ENCODE measurements at regions not wholly inside any gene's neighbourhood (a gene's known extent, or its start where the extent isn't known, plus 50 kb on each side); places are given as distances from the start of the nearest gene placed in this dataset.

DNA sequence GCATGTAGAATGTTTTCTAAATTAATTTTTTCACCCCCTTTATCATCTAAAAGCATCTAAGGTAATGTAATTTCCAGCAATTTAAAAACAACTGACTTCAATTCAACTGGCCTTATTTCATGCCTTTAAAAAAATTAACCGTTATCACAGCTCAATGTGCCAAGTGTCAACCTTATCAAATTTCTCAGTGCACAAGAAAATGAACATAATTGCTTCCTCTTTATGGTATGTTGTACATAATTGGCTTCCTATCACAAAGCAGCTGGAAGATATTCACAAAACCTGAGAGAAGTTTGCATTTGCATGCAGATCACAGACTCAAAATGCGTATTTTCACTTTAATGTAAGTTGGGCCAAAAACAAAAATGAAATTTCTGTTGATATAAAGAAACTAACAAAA is 966.4 kb downstream of the GRM8 start:
- DNase-seq (no peak), ATAC-seq (ENCODE audit: insufficient read depth, low FRiP score) (no peak)
- Histone ChIP-seq H3K9me3 (ENCODE audit: control insufficient read depth in 4 of 4, insufficient read depth in 3 of 4, low read length in 3 of 4) (no peaks in the 10 kb centered on the region), H3K9ac (ENCODE audit: insufficient read depth in 1 of 2, low read length in 2 of 2) (no peak overlapping the region), H3K27ac (ENCODE audit: low read depth in 1 of 2, low read length in 1 of 2) (no peak overlapping the region), H3K4me1 (ENCODE audit: control insufficient read depth in 5 of 5, insufficient read depth in 5 of 5, low read length in 5 of 5) (no peaks in the 10 kb centered on the region), H3K36me3 (ENCODE audit: control insufficient read depth in 4 of 4, insufficient read depth in 4 of 4, low read length in 4 of 4) (no peaks in the 10 kb centered on the region), H3K4me3 (no peak overlapping the region), H3K27me3 (ENCODE audit: control insufficient read depth in 3 of 3, insufficient read depth in 3 of 3, low read length in 2 of 3) (no peaks in the 10 kb centered on the region)
- TF ChIP-seq, protein P1, sequence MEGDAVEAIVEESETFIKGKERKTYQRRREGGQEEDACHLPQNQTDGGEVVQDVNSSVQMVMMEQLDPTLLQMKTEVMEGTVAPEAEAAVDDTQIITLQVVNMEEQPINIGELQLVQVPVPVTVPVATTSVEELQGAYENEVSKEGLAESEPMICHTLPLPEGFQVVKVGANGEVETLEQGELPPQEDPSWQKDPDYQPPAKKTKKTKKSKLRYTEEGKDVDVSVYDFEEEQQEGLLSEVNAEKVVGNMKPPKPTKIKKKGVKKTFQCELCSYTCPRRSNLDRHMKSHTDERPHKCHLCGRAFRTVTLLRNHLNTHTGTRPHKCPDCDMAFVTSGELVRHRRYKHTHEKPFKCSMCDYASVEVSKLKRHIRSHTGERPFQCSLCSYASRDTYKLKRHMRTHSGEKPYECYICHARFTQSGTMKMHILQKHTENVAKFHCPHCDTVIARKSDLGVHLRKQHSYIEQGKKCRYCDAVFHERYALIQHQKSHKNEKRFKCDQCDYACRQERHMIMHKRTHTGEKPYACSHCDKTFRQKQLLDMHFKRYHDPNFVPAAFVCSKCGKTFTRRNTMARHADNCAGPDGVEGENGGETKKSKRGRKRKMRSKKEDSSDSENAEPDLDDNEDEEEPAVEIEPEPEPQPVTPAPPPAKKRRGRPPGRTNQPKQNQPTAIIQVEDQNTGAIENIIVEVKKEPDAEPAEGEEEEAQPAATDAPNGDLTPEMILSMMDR (IDR thresholded peaks at IDR 0.05; ENCODE audit: control extremely low read depth, extremely low read depth): no peak
- 77 to 81% methylated on average over 2 of the region's 2 CpGs for WGBS, 2 donors

DNA sequence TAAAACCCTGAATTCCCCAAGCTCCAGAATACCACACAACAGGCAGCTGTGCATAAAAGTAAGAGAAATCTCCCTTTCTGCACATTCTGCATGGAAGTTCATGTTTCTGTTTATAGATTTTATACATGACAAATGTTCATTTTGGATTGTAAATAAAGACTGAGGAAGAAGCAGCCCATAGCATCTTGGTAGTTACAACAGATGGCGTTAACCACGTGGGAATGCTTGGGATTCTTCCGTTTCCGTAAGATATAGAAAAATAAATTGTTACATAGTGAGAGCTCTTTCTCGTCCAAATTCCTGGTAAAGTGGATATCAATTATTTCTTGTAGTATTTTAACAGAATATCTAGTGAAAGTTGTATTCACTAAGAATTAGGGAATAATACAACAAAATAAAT is 1016.5 kb downstream of the GRM8 start:
- Histone ChIP-seq H3K27me3 (ENCODE audit: control insufficient read depth in 3 of 3, insufficient read depth in 3 of 3, low read length in 2 of 3) (no peaks in the 10 kb centered on the region), H3K36me3 (ENCODE audit: control insufficient read depth in 4 of 4, insufficient read depth in 4 of 4, low read length in 4 of 4) (no peaks in the 10 kb centered on the region), H3K4me3 (no peak overlapping the region), H3K27ac (ENCODE audit: low read depth in 1 of 2, low read length in 1 of 2) (no peak overlapping the region), H3K9ac (ENCODE audit: insufficient read depth in 1 of 2, low read length in 2 of 2) (no peak overlapping the region), H3K9me3 (ENCODE audit: control insufficient read depth in 4 of 4, insufficient read depth in 3 of 4, low read length in 3 of 4) (no peaks in the 10 kb centered on the region), H3K4me1 (ENCODE audit: control insufficient read depth in 5 of 5, insufficient read depth in 5 of 5, low read length in 5 of 5) (no peaks in the 10 kb centered on the region)
- ATAC-seq (ENCODE audit: insufficient read depth, low FRiP score): no peak
- no peak for DNase-seq
- WGBS, 2 donors: 85 to 87% methylated on average over 5 of the region's 5 CpGs
- TF ChIP-seq, protein P1 (IDR thresholded peaks at IDR 0.05; ENCODE audit: control extremely low read depth, extremely low read depth): no peak

DNA sequence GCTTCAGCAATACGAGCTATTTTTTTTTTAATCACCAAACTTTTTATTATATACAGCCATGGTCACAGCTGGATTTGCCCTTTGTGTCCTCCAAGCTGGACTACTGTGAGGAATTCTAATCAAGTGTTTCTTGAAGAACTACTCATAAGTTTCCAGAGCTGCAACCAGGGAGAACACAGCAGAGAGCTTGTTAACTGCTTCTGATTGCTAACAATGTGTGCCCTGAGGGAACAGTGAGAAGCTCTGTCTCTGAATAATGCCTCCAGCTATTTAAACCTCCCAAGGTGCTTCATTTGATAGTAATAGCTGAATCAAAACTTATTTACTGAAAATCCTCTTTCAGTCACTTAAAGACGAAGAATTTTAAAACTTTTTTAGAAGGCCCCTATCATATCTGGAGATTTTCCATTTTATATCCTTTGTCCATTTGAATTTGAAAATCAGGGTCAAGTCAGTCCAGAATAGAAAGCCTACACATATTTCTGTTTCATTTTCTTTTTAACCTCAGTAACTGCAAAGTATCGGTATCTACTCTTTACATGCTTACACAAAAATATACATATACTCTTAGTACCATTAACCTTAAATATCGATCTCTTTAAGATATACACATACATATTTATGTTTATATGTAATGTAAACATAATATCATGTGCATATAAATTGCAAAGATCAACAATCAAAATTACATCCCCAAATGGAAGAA is 1024.2 kb downstream of the GRM8 start:
- no peak overlapping the region for H3K27ac ChIP-seq (ENCODE audit: low read depth in 1 of 2, low read length in 1 of 2)
- 81 to 91% methylated on average over 4 of the region's 4 CpGs for WGBS, 2 donors
- TF ChIP-seq, protein P1 (IDR thresholded peaks at IDR 0.05; ENCODE audit: control extremely low read depth, extremely low read depth): no peak
- no peaks in the 10 kb centered on the region for H3K4me1 ChIP-seq (ENCODE audit: control insufficient read depth in 5 of 5, insufficient read depth in 5 of 5, low read length in 5 of 5)
- H3K9ac ChIP-seq (ENCODE audit: insufficient read depth in 1 of 2, low read length in 2 of 2): no peak overlapping the region
- no peaks in the 10 kb centered on the region for H3K36me3 ChIP-seq (ENCODE audit: control insufficient read depth in 4 of 4, insufficient read depth in 4 of 4, low read length in 4 of 4)
- DNase-seq (no peak), ATAC-seq (ENCODE audit: insufficient read depth, low FRiP score) (no peak)
- no peak overlapping the region for H3K4me3 ChIP-seq
- no peaks in the 10 kb centered on the region for H3K27me3 ChIP-seq (ENCODE audit: control insufficient read depth in 3 of 3, insufficient read depth in 3 of 3, low read length in 2 of 3)
- peaks cover 0 to 3% (median 0%) of the 10 kb centered on the region in 4 donors for H3K9me3 ChIP-seq (ENCODE audit: control insufficient read depth in 4 of 4, insufficient read depth in 3 of 4, low read length in 3 of 4)

DNA sequence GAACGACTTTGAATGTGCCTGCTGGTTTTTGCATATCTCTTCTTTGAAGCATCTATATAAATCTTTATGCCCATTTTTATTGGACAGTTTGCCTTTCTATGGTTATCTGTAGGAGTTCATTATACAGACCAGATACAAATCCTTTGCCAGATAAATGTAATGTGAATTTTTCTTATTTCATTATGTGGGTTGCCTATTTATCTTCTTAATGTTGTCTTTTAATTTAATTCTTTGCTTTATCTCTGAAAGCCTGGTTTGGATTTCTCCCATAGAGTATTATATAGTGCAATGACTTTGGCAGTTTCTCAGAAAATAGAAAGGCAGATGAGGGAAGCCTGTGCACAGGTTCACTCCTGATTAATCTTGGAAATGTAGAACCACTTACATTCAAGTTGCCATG is 1025.1 kb downstream of the GRM8 start:
- Histone ChIP-seq H3K27me3 (ENCODE audit: control insufficient read depth in 3 of 3, insufficient read depth in 3 of 3, low read length in 2 of 3) (no peaks in the 10 kb centered on the region), H3K9me3 (ENCODE audit: control insufficient read depth in 4 of 4, insufficient read depth in 3 of 4, low read length in 3 of 4) (peaks cover 0 to 3% (median 0%) of the 10 kb centered on the region in 4 donors), H3K36me3 (ENCODE audit: control insufficient read depth in 4 of 4, insufficient read depth in 4 of 4, low read length in 4 of 4) (no peaks in the 10 kb centered on the region), H3K9ac (ENCODE audit: insufficient read depth in 1 of 2, low read length in 2 of 2) (no peak overlapping the region), H3K4me1 (ENCODE audit: control insufficient read depth in 5 of 5, insufficient read depth in 5 of 5, low read length in 5 of 5) (no peaks in the 10 kb centered on the region), H3K27ac (ENCODE audit: low read depth in 1 of 2, low read length in 1 of 2) (no peak overlapping the region), H3K4me3 (no peak overlapping the region)
- 67 to 72% methylated on average over 1 of the region's 1 CpG for WGBS, 2 donors
- no peak for ATAC-seq (ENCODE audit: insufficient read depth, low FRiP score)
- no peak for DNase-seq
- TF ChIP-seq, protein P1 (IDR thresholded peaks at IDR 0.05; ENCODE audit: control extremely low read depth, extremely low read depth): no peak

Data from lung (tissue), 11 donors.